HFFc6 (cell line): ENCODE measurements at regions not wholly inside any gene's neighbourhood (a gene's known extent, or its start where the extent isn't known, plus 50 kb on each side); places are given as distances from the start of the nearest gene placed in this dataset.

ENCODE experiments used
- DNase-seq: peaks from one replicate; pipeline ENCODE4 v3.0.0-alpha.2; 2018
- H3K27ac Mint-ChIP-seq: 2 replicates; pipeline ENCODE4 v1.8.0; 2020; ENCODE audit warnings: mild to moderate bottlenecking, mixed read lengths
- H3K27me3 Mint-ChIP-seq: 2 replicates; pipeline ENCODE4 v1.8.0; 2021; ENCODE audit warnings: mild to moderate bottlenecking, moderate library complexity, mixed read lengths; ENCODE audit not compliant: insufficient read depth
- H3K36me3 Mint-ChIP-seq: 2 replicates; pipeline ENCODE4 v1.8.0; 2021; ENCODE audit warnings: low read depth, mixed read lengths
- H3K4me1 Mint-ChIP-seq: 2 replicates; pipeline ENCODE4 v1.8.0; 2020; ENCODE audit warnings: low read depth, mixed read lengths
- H3K4me3 Mint-ChIP-seq: 2 replicates; pipeline ENCODE4 v1.8.0; 2020; ENCODE audit warnings: mild to moderate bottlenecking, moderate library complexity, mixed read lengths
- H3K9me3 Mint-ChIP-seq: 2 replicates; pipeline ENCODE4 v1.8.0; 2020; ENCODE audit warnings: mild to moderate bottlenecking, mixed read lengths
- TF ChIP-seq, protein P1 (sequence below): fragments of 200-600 bp; sonication (generic); IDR thresholded peaks from 2 replicates; pipeline ENCODE4 v1.5.0; 2021; ENCODE audit warnings: antibody characterized with exemption, mild to moderate bottlenecking

DNA sequence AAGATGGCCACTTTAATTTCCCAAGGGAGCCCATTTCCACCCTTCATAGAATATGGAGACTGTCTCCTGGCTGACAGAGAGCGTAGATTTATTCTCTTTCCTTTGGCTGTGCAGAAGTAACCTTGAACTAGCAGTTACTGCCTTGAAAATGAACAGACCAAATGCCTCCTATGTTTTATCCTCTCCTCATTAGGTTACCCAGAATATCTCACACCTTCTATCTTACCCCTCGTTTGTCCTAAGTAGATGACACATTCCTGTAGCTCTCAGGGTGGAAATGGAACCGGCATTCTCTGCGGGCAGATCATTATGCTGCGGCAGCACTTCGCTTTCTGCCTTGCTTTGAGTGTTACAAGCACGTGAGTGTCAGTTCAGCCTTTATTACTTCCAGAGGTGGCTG is 336.5 kb downstream of the DCDC2C start:
- H3K4me3 Mint-ChIP-seq, result no peak overlapping the region
- peaks cover 84% of the 10 kb centered on the region for H3K9me3 Mint-ChIP-seq
- no peaks in the 10 kb centered on the region for H3K4me1 Mint-ChIP-seq

DNA sequence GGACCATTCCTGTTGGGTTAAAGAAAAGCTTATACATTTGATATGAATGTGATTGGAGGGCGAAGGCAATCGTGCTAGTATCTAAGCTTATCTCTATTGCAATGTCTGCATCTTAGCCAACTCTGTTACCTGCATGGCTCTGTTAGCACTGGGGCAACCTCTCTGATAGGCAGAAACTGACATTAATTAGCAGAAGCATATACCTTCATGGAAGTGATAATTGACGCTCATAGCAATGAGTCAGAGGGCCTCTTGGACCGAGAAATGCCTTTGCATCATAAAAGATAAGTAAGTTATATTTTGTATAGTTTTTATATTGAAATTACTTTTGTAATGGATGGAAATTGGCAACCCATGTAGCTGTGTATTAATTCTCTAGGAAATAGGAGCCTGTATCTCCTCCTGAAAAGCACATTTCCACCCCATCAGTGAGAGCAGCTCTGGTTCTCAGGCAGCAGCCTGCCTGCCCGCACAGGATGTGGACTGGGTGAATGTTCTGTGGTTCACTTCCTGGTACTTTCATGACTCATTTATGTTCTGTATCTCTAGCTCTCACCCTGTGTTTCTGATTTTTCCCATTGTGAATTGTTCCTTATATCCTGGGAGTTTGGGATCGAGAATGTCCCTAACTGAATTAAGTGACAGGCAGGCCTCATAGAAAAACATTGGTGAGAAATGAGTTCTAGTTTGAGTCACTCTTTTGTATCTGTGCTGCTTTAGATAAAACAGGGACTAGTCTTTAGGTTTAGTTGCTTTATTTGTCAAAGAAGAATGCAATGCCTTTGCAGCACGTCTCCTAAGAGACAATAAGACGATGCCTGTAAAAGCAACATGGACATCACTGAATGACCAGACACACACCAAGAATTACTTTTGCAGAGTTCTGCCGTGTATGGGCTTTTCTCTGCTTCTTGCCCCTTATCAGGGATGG is 344.9 kb downstream of the DCDC2C start:
- Mint-ChIP-seq H3K4me3 (no peak overlapping the region), H3K4me1 (no peaks in the 10 kb centered on the region), H3K27ac (no peak overlapping the region), H3K27me3 (no peaks in the 10 kb centered on the region; the same call in none of the 2 replicates), H3K36me3 (no peaks in the 10 kb centered on the region), H3K9me3 (peaks cover 74% of the 10 kb centered on the region)
- no peak for DNase-seq
- TF ChIP-seq, protein P1, sequence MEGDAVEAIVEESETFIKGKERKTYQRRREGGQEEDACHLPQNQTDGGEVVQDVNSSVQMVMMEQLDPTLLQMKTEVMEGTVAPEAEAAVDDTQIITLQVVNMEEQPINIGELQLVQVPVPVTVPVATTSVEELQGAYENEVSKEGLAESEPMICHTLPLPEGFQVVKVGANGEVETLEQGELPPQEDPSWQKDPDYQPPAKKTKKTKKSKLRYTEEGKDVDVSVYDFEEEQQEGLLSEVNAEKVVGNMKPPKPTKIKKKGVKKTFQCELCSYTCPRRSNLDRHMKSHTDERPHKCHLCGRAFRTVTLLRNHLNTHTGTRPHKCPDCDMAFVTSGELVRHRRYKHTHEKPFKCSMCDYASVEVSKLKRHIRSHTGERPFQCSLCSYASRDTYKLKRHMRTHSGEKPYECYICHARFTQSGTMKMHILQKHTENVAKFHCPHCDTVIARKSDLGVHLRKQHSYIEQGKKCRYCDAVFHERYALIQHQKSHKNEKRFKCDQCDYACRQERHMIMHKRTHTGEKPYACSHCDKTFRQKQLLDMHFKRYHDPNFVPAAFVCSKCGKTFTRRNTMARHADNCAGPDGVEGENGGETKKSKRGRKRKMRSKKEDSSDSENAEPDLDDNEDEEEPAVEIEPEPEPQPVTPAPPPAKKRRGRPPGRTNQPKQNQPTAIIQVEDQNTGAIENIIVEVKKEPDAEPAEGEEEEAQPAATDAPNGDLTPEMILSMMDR, result no peak

More for the DNA sequence above, 336.5 kb downstream of the DCDC2C start:
- H3K27ac Mint-ChIP-seq, result no peak overlapping the region
- TF ChIP-seq, protein P1, result no peak
- peaks cover 6% of the 10 kb centered on the region for H3K36me3 Mint-ChIP-seq
- DNase-seq, result no peak
- H3K27me3 Mint-ChIP-seq, result no peaks in the 10 kb centered on the region; the same call in none of the 2 replicates

DNA sequence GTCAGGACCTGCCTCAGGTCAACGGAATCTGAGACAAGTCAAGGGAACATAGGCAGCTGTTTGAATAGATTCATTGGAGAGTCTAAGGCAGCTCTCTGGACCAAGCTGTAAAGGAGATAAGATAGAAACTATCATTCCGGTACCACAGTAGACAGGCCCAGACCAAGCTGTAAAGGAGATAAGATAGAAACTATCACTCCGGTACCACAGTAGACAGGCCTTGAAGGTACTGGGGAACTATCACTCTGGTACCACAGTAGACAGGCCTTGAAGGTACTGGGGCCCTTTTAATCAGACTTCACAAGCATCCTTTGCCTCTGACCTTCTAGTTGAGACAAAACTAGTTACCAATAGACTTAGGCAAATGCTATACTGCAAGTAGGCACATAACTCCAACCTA is 346.1 kb downstream of the DCDC2C start:
- DNase-seq, result no peak
- Mint-ChIP-seq H3K36me3 (no peaks in the 10 kb centered on the region), H3K4me1 (no peaks in the 10 kb centered on the region), H3K4me3 (no peak overlapping the region), H3K27me3 (no peaks in the 10 kb centered on the region; the same call in 1 of the 2 replicates), H3K27ac (no peak overlapping the region), H3K9me3 (peaks cover 64% of the 10 kb centered on the region)
- TF ChIP-seq, protein P1, result no peak

- Mint-ChIP-seq H3K4me3 (no peak overlapping the region), H3K9me3 (peaks cover 54% of the 10 kb centered on the region), H3K27ac (no peak overlapping the region)
Observed at GRCh38 chr2:4053769-4054493, 350.6 kb downstream of the DCDC2C start.

DNA sequence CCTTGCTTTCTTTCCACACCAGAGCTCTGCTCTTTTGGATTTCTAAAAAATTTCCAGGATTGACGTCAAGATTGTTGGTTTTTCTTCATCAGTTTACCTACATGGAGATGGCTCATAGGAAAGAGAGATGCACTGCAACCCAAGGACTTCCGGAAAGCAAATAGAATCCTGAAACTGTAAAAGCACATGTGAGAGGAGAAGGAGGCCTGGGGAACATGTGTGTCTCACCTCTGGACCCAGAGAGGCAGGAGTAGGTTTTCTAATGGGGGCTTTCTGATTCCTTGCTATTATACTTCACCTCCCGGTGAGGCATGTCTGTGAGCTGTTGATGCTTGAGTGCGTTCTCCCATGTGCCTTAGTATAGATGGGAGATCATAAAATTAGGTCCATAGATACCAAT is 362.8 kb downstream of the DCDC2C start:
- TF ChIP-seq, protein P1, result no peak
- Mint-ChIP-seq H3K27ac (no peak overlapping the region), H3K27me3 (no peaks in the 10 kb centered on the region; the same call in 1 of the 2 replicates), H3K36me3 (no peaks in the 10 kb centered on the region), H3K4me1 (no peaks in the 10 kb centered on the region), H3K4me3 (no peak overlapping the region), H3K9me3 (peaks cover 55% of the 10 kb centered on the region)
- no peak for DNase-seq

More at GRCh38 chr2:4053769-4054493, 350.6 kb downstream of the DCDC2C start:
- TF ChIP-seq, protein P1, result peak; percentile 40; the same call in 1 of the 2 replicates
- no peak for DNase-seq
- Mint-ChIP-seq H3K4me1 (no peaks in the 10 kb centered on the region), H3K36me3 (no peaks in the 10 kb centered on the region), H3K27me3 (no peaks in the 10 kb centered on the region)
